SK-N-SH (cell line): ENCODE measurements at regions not wholly inside any gene's neighbourhood (a gene's known extent, or its start where the extent isn't known, plus 50 kb on each side); places are given as distances from the start of the nearest gene placed in this dataset.

Source experiments
- CTCF ChIA-PET: fragments of 300-600, 350-600 bp; formaldehyde crosslinking; extraction: SDS; loops from one replicate; lab custom pipeline; 2021; lab: Yijun Ruan, JAX
- POLR2A ChIA-PET: fragments of 350-600 bp; sonication (Branson Sonifier 250); formaldehyde crosslinking; extraction: SDS; loops from one replicate; lab custom pipeline; 2020; ENCODE audit warnings: antibody characterized with exemption, inconsistent platforms; lab: Yijun Ruan, JAX
- DNase-seq: peaks from one replicate; pipeline ENCODE4 v3.0.0; 2012
- H2AFZ ChIP-seq: fragments of 200-600 bp; sonication (generic); 2 replicates; pipeline ENCODE4 v1.8.1; 2016; ENCODE audit warnings: antibody characterized with exemption, mild to moderate bottlenecking, low read depth
- H3F3A ChIP-seq: fragments of 200-600 bp; sonication (generic); replicated peaks from 2 replicates; pipeline ENCODE3; 2016; ENCODE audit warnings: antibody characterized with exemption, mild to moderate bottlenecking; ENCODE audit not compliant: insufficient read depth
- H3K27ac ChIP-seq, 2 experiments: fragments of 200-500 bp in 1 of 2; fragments of 200-600 bp in 1 of 2; sonication (Bioruptor generic) in 1 of 2; sonication (generic), shearing (Covaris generic) in 1 of 2; 2 replicates each; pipeline versions ENCODE4 v1.5.1 to v1.6.1; 2014 to 2016; ENCODE audit warnings: low read depth in 2 of 2, inconsistent platforms in 1 of 2, low read length in 1 of 2, mild to moderate bottlenecking in 1 of 2, mixed read lengths in 1 of 2
- H3K27me3 ChIP-seq: fragments of 200-600 bp; sonication (generic), shearing (Covaris generic); 2 replicates; pipeline ENCODE4 v1.6.1; 2016; ENCODE audit warnings: mixed run types; ENCODE audit not compliant: insufficient read depth
- H3K36me3 ChIP-seq, 2 experiments: fragments of 200-500 bp in 1 of 2; fragments of 200-600 bp in 1 of 2; sonication (Bioruptor generic) in 1 of 2; sonication (generic) in 1 of 2; replicated peaks in 1 of 2; 2 replicates each; pipeline versions ENCODE3 to v1.5.1; 2014 to 2016; ENCODE audit warnings: low read length in 1 of 2, mild to moderate bottlenecking in 1 of 2; ENCODE audit not compliant: insufficient read depth in 2 of 2, control insufficient read depth in 1 of 2
- H3K4me1 ChIP-seq, 2 experiments: fragments of 200-500 bp in 1 of 2; fragments of 200-600 bp in 1 of 2; sonication (Bioruptor generic) in 1 of 2; sonication (generic), shearing (Covaris generic) in 1 of 2; 2 replicates each; pipeline versions ENCODE4 v1.5.1 to v1.6.1; 2014 to 2016; ENCODE audit warnings: low read depth in 1 of 2, low read length in 1 of 2, mixed run types in 1 of 2; ENCODE audit not compliant: insufficient read depth in 2 of 2, control insufficient read depth in 1 of 2
- H3K4me2 ChIP-seq: fragments of 200-600 bp; sonication (generic), shearing (Covaris generic); 2 replicates; pipeline ENCODE4 v1.6.1; 2017; ENCODE audit warnings: mixed run types
- H3K4me3 ChIP-seq, 2 experiments: fragments of 200-500 bp in 1 of 2; fragments of 200-600 bp in 1 of 2; sonication (Bioruptor generic) in 1 of 2; sonication (generic), shearing (Covaris generic) in 1 of 2; 2 replicates each; pipeline versions ENCODE4 v1.5.1 to v1.8.1; 2014 to 2016; ENCODE audit warnings: low read depth in 2 of 2, inconsistent platforms in 1 of 2, low read length in 1 of 2, mild to moderate bottlenecking in 1 of 2, mixed read lengths in 1 of 2, moderate library complexity in 1 of 2
- H3K79me2 ChIP-seq: fragments of 200-600 bp; sonication (generic); 2 replicates; pipeline ENCODE4 v1.8.1; 2017; ENCODE audit warnings: mild to moderate bottlenecking; ENCODE audit not compliant: insufficient read depth
- H3K9ac ChIP-seq: fragments of 200-600 bp; sonication (generic); 2 replicates; pipeline ENCODE4 v1.6.1; 2017; ENCODE audit warnings: mixed run types
- H3K9me2 ChIP-seq: fragments of 200-600 bp; sonication (generic); 2 replicates; pipeline ENCODE4 v1.6.1; 2017; ENCODE audit warnings: mixed run types
- H3K9me3 ChIP-seq: fragments of 200-600 bp; sonication (generic); 2 replicates; pipeline ENCODE4 v1.6.1; 2017; ENCODE audit warnings: mixed run types, mild to moderate bottlenecking, moderate library complexity
- H4K20me1 ChIP-seq: fragments of 200-600 bp; sonication (generic); 2 replicates; pipeline ENCODE4 v1.6.1; 2017; ENCODE audit warnings: mild to moderate bottlenecking, mixed run types; ENCODE audit not compliant: insufficient read depth
- CTCF ChIP-seq: fragments of 200-600 bp; sonication (generic); IDR thresholded peaks from 2 replicates; pipeline ENCODE4 v1.6.1; 2017; ENCODE audit warnings: antibody characterized with exemption, mild to moderate bottlenecking, moderate library complexity
- EP300 ChIP-seq, 2 experiments: IDR thresholded peaks; 2 replicates each; pipeline versions ENCODE4 v1.4.0 to v1.6.1; 2012; ENCODE audit warnings: borderline replicate concordance in 1 of 2, low read depth in 1 of 2, low read length in 1 of 2
- EZH2phosphoT487 ChIP-seq: fragments of 200-600 bp; sonication (generic); IDR thresholded peaks from 2 replicates; pipeline ENCODE4 v1.6.1; 2017; ENCODE audit warnings: low read depth, mixed run types, mild to moderate bottlenecking, antibody characterized with exemption, moderate library complexity, borderline replicate concordance
- MAX ChIP-seq: IDR thresholded peaks from 2 replicates; pipeline ENCODE4 v1.4.0; 2012; ENCODE audit warnings: low read depth
- MEF2A ChIP-seq: IDR thresholded peaks from 2 replicates; pipeline ENCODE4 v1.4.0; 2012; ENCODE audit warnings: low read depth, borderline replicate concordance
- NFIC ChIP-seq: IDR thresholded peaks from 2 replicates; pipeline ENCODE4 v1.4.0; 2012; ENCODE audit warnings: borderline replicate concordance
- POLR2AphosphoS5 ChIP-seq: IDR thresholded peaks from 2 replicates; pipeline ENCODE4 v1.6.1; 2012; ENCODE audit warnings: low read depth, low read length
- RAD21 ChIP-seq: IDR thresholded peaks from 2 replicates; pipeline ENCODE4 v1.6.1; 2012; ENCODE audit warnings: mild to moderate bottlenecking, low read length
- RFX5 ChIP-seq: IDR thresholded peaks from 2 replicates; pipeline ENCODE4 v1.6.1; 2012; ENCODE audit warnings: mild to moderate bottlenecking, improper control_type of control experiment, low read length
- RXRA ChIP-seq: IDR thresholded peaks from 2 replicates; pipeline ENCODE4 v1.4.0; 2012; ENCODE audit warnings: low read depth, mild to moderate bottlenecking, borderline replicate concordance
- SIN3A ChIP-seq: IDR thresholded peaks from 2 replicates; pipeline ENCODE4 v1.6.1; 2012; ENCODE audit warnings: low read depth, mild to moderate bottlenecking, low read length, moderate library complexity, borderline replicate concordance
- WGBS: methylation state at CpG from one replicate; pipeline ENCODE4 v1.1.6; 2017; ENCODE audit warnings: low lambda C conversion rate; 5-methylcytosine and 5-hydroxymethylcytosine counted together

GRCh38 chr2:157082950-157083349 lies 174.6 kb upstream of the GALNT5 start:
- Histone ChIP-seq H3K9me2 (no peaks in the 10 kb centered on the region), H3K4me3 (no peak overlapping the region), H3K36me3 (no peaks in the 10 kb centered on the region), H3F3A (no peaks in the 10 kb centered on the region), H3K9me3 (no peaks in the 10 kb centered on the region), H3K4me2 (no peak overlapping the region), H2AFZ (no peak overlapping the region), H3K79me2 (no peaks in the 10 kb centered on the region), H3K27ac (no peak overlapping the region), H4K20me1 (no peaks in the 10 kb centered on the region), H3K4me1 (no peaks in the 10 kb centered on the region; a peak in 1 of 4 replicates), H3K9ac (no peak overlapping the region), H3K27me3 (no peaks in the 10 kb centered on the region)
- TF ChIP-seq SIN3A = no peak
- no peak for TF ChIP-seq EZH2phosphoT487
- TF ChIP-seq CTCF = no peak
- TF ChIP-seq EP300 (IDR thresholded peaks at IDR 0.05; ENCODE audit: borderline replicate concordance in 1 of 2, low read depth in 1 of 2, low read length in 1 of 2) = no peak
- no peak for TF ChIP-seq RXRA
- no peak for TF ChIP-seq RAD21
- ChIA-PET POLR2A (no interaction called here), CTCF (no interaction called here)
- DNase-seq = no peak

- WGBS = 14% methylated on average over 1 of the region's 1 CpG
- H3F3A ChIP-seq = no peaks in the 10 kb centered on the region
- no peak overlapping the region for H3K9ac ChIP-seq
- no peak overlapping the region for H2AFZ ChIP-seq
- H4K20me1 ChIP-seq = no peaks in the 10 kb centered on the region
- no peaks in the 10 kb centered on the region; a peak in 1 of 4 replicates for H3K4me1 ChIP-seq
- CTCF ChIA-PET = no interaction called here
- TF ChIP-seq POLR2AphosphoS5 (no peak), EP300 (IDR thresholded peaks at IDR 0.05; ENCODE audit: borderline replicate concordance in 1 of 2, low read depth in 1 of 2, low read length in 1 of 2) (no peak)
- TF ChIP-seq, all 33 proteins: peak for 0
- no peak overlapping the region for H3K4me2 ChIP-seq
- no peak overlapping the region for H3K27ac ChIP-seq
- H3K9me2 ChIP-seq = no peaks in the 10 kb centered on the region
- H3K36me3 ChIP-seq = no peaks in the 10 kb centered on the region
- no peaks in the 10 kb centered on the region for H3K79me2 ChIP-seq
- POLR2A ChIA-PET = no interaction called here
- H3K4me3 ChIP-seq = no peak overlapping the region
- DNase-seq = no peak
- no peaks in the 10 kb centered on the region for H3K9me3 ChIP-seq
- H3K27me3 ChIP-seq = no peaks in the 10 kb centered on the region
Measured at GRCh38 chr2:157085522-157085921, 172.0 kb upstream of the GALNT5 start.

GRCh38 chr2:157087373-157088002 lies 170.0 kb upstream of the GALNT5 start:
- ChIA-PET POLR2A (no interaction called here), CTCF (no interaction called here)
- H3K36me3 ChIP-seq = no peaks in the 10 kb centered on the region
- H3K27me3 ChIP-seq = no peaks in the 10 kb centered on the region
- no peaks in the 10 kb centered on the region for H3F3A ChIP-seq
- H3K79me2 ChIP-seq = no peaks in the 10 kb centered on the region
- peak overlapping the region; percentile 61 for H3K4me2 ChIP-seq
- no peak overlapping the region for H3K9ac ChIP-seq
- TF ChIP-seq MAX = peak; percentile 72
- TF ChIP-seq RFX5 = no peak
- TF ChIP-seq MEF2A = peak; percentile 28; the same call in 1 of the 2 replicates
- peak; percentile 28; the same call in 1 of the 2 replicates for TF ChIP-seq NFIC
- no peaks in the 10 kb centered on the region; a peak in 1 of 4 replicates for H3K4me1 ChIP-seq
- no peak overlapping the region for H3K27ac ChIP-seq
- DNase-seq = no peak
- H3K9me3 ChIP-seq = no peaks in the 10 kb centered on the region
- 15% methylated on average over 11 of the region's 13 CpGs for WGBS
- H3K4me3 ChIP-seq = no peak overlapping the region
- H4K20me1 ChIP-seq = no peaks in the 10 kb centered on the region
- peak overlapping the region; percentile 69 for H2AFZ ChIP-seq
- no peaks in the 10 kb centered on the region for H3K9me2 ChIP-seq
